Stimulated activated CD4-positive, alpha-beta T cell treated with anti-CD3 and anti-CD28 coated beads, Interleukin-4, amount 100 ng/mL, for 24 hours (primary cell): ENCODE measurements at regions not wholly inside any gene's neighbourhood (a gene's known extent, or its start where the extent isn't known, plus 50 kb on each side); places are given as distances from the start of the nearest gene placed in this dataset.
"Not testable (repeated sequence)": the region's sequence is repeated elsewhere in the genome, so short reads cannot be mapped to it uniquely, and the experiment has no call there.

Experiments used
- DNase-seq: peaks from one replicate; pipeline ENCODE4 v3.0.0-alpha.2; 2020

DNA sequence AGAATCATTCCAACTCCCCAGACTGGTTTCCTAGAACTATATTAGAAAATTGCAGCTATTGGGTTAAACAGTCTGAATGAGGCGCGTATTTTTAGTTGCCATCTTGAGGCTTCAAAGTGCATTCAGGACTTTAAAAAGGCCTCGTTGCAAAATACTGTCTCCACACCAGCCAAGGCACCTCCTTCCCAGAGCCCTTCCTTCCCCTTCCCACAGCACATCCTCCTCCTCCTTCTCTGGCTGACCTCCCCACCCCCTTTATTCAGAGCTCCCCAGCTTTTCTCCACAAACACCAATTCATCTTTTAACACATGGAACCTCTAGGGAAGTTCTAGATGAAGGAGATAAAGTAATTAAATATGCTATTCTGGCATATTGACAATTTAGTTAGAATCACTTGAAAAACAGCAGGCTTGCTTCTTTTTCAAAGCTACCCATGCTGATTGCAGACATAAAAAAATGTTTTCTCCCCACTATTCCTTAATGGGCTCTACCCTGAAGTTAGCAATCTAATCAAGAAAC lies 90.3 kb downstream of the RTP5 start:
- DNase-seq = no peak

DNA sequence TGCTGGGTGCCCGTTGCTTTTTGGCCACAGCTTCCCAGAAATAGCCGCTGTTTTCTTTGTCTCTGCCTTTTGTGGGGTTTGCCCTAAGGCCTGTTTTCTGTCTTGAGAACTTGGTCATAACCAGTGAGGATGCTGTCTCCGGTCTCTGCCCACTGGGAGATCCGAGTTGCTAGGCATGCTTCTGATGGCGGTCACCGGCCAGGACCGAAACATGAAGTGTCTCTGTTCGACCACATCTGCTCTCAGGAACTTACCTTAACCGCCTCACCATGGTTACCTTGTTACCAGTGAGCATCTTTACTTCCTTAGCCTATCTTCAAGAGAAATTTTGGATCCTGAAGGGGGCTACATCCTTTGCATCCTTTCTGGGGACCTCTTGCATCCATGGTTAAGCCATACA lies 91.9 kb downstream of the RTP5 start:
- DNase-seq = no peak

DNA sequence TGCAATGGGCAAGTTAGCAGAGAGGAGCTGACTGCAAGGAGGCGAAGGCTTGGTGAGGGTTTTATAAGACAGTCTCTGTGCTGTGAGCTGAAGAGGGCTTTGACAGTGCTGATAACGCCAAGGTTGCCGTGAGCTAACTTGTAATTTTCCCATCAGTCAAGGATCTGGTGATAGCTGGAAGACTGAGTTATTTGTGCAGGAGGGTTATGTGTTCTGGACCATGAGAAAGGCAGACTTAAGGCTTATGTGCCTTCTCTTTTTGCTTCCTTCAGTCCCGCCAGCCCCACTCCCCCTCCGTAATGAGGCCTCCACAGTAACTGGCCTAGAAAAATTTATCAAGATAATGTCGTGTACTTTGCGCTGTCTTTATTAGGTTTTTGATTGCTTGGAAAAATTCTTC lies 94.6 kb downstream of the RTP5 start:
- no peak for DNase-seq

DNA sequence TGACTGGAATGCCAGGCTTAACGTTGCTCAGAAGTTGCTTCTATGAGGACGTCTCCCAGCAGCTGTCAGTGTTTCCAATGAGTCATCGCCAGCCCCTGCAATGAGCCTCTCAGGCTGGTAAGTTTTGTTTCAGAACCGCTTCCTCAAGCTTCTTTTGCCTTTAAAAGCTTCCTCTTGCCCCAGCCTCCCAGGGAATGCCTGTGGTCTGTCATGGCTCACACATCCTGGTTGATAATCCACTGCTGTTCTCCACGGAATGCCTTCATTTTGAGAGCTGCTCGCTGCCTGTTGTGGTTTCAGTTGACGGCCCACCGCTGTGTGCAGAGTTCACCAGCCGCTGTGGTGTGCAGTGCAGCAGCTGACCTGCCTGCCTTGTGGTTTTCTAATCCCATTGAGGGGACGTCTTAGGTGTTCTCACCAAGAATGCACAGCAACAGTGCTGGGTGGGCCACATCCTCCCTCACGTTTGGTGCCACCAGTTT lies 96.4 kb downstream of the RTP5 start:
- peak; percentile 80 for DNase-seq

GRCh38 chr2:241966647-241967466 lies 97.3 kb downstream of the RTP5 start:
- DNase-seq = peak; percentile 11

DNA sequence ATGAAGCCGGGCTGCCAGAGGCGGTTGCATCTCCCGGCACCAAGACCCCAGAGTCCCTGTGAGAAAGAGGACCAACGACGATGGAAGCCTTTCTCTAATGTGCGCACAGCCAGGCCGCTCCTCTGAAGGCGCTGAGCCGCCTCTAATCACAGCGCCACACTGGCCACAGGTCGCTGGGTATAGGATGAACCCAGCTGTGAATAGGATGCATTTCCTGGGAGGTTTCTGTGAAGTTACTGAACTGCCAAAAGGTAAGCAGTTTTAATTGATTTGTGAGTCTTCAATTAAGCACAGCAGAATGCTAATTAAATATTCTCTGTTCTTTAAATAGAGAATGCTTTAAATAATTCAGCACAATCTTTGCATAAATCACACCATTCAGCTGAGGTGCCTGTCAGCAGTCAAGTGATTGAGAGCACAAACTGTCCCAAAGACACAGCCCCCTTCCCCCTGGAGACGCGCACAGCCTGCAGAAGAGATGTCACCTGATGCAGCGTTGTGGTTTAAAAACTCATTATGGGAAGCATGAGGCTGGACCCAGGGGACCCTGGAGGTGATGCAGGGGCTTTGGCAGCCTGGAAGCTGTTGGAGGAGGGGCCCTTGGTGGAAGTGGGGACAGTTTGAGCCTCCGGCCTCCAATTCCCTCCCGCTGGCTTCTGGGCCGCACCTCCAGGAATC lies 98.1 kb downstream of the RTP5 start:
- DNase-seq = no peak

GRCh38 chr2:241968417-241968816 lies 98.9 kb downstream of the RTP5 start:
- no peak for DNase-seq

GRCh38 chr2:241969182-241969581 lies 99.7 kb downstream of the RTP5 start:
- DNase-seq = not testable (repeated sequence)

- no peak for DNase-seq
Measured at GRCh38 chr2:241970716-241971115, 101.2 kb downstream of the RTP5 start.

GRCh38 chr2:241974096-241974495 lies 104.6 kb downstream of the RTP5 start:
- no peak for DNase-seq

GRCh38 chr2:241974851-241975592 lies 105.5 kb downstream of the RTP5 start:
- DNase-seq = no peak

DNA sequence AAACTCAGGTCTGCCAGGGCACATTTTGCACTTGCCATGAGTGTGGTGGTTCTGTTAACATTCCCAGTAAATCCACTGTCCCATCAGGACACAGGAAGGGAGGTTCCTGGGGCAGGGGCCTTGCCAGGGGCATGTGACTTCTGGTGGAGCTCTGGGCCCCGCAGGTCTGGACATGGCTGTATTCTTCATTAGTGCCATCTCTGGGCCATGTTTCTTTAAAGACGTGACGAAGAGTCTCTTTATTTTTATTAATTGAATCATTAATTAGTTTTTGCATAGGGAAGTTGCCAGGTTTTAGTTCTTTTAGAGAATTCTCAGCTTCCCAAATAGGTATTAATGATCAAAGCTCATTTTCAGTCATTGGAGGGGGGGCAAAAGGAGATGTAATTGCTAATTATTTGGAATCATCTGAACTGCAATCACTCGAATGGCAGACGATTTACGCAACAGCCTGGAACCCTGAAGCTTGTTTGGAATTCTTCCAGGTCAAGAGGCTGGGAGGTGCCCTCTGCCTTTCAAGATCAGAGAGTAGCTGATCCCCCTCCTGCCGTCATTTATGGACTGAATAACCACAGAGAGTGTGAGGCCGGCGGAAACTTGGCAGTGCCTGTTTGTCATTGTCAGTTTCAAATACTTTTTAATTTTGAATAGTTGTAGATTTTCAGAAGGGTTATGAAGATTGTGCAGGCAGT lies 106.2 kb downstream of the RTP5 start:
- DNase-seq = no peak

DNA sequence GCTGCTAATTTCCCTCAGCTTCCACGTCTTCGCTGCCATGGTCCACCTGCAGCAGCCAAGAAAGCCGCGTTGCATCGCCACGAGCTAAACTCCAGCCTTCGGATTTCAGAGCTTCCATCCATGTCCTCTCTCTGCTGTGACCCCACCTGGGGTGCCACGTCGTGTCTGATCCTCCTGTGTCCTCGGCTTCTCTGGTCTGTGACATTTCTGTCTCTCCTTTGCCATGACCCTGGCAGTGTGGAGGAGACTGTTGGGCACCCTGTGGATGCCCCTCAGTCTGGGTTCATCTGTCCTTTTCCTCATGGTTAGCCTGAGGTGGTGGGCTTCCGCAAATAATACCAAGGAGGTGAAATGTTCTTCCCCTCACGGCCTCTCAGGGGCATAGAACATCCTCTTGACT lies 106.8 kb downstream of the RTP5 start:
- no peak for DNase-seq

DNA sequence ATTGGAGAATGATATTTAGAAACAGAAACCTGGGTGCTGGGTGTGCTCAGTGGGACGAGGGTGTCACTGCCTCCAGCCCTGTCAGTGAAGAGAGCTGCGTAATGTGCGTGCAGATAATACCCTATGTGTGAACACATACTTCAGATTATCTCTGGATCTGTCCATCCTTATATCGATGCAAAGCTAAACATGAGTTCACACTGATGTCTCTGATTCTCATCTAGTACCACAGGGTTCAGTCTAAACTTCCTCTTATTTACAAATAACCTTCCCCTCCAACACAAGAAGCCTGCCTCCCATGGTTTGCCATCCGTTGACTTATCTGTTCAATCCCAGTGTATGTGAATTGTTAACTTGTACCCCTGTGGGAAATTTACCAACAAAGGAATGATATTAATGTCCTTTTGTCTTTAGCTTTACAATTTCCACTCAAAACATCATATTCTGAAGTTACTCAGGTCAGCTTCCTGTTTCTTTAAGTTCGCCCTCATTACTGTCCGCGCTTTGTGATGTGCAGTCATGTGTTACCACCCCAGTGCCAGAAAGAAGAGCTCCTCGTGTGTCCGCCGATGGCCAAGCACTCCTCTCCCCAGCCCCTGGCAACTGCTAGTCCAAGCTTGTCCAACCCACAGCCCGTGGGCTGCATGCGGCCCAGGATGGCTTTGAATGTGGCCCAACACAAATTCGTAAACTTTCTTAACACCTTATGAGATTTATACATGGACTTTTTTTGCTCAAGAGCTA lies 108.2 kb downstream of the RTP5 start:
- no peak for DNase-seq

DNA sequence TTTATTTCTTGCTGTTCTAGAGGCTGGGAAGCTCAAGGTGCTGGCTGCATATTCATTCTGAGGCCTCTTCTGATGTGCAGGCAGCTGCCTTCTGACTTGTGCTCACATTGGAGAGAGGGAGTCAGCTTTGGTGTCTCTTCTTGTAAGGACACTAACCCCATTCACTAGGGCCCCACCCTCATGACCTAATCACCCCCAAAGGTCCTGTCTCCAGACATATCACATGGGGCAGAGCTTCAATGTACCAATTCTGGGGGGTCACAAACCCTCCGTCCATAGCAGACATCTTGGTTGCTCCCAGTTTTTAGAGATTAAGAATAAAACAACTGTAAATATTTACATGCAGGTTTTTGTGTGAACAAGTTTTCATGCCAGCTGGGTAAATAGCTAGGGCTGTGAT lies 109.1 kb downstream of the RTP5 start:
- DNase-seq = no peak

DNA sequence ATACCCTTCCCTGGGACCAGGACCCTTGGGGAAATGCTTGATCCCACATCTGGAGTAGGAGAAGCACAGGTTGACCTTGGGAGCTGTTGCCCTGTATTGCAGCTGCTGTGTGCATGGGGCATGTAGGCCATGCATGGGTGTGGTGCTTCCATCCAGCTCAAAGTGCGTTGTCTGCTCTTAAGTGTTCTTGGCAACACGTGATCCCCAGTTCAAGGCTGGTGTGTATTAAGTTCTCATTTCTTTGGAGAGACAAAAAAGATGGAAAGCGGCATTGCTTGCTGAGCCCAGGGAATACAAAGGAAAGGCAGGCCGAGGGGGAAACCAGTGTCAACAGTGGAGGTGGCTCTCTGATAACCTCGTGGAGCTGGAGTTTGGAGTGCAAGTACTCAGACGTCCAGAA lies 110.7 kb downstream of the RTP5 start:
- no peak for DNase-seq

DNA sequence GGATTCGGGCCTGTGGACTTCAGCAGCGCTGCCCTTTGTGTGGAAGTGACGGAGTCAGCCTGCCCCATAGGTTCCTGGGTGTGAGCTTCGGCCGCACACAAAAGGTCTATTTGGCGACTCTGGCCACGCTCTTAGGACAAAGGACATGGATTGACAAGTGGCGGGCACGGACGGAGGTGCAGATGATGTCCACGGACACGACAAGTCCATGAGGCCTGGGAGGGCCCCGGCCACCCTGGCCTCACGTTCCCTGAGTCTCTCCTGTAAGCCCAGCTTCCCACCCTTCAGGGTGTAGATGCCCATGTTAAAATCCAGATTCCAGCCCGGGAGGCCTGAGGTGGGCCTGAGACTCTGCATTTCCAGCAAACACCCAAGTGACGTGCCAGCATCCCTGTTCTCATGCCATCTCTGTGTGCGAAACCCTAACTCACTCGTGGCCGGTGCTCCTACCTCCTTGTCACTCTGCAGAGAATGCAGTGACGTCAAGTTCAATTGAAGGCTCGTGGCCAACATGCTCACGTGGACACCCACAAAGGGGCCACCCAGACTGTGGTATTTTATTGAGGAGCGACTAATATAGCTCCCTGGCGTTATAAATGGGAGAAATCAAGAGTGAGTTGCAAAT lies 111.7 kb downstream of the RTP5 start:
- no peak for DNase-seq

DNA sequence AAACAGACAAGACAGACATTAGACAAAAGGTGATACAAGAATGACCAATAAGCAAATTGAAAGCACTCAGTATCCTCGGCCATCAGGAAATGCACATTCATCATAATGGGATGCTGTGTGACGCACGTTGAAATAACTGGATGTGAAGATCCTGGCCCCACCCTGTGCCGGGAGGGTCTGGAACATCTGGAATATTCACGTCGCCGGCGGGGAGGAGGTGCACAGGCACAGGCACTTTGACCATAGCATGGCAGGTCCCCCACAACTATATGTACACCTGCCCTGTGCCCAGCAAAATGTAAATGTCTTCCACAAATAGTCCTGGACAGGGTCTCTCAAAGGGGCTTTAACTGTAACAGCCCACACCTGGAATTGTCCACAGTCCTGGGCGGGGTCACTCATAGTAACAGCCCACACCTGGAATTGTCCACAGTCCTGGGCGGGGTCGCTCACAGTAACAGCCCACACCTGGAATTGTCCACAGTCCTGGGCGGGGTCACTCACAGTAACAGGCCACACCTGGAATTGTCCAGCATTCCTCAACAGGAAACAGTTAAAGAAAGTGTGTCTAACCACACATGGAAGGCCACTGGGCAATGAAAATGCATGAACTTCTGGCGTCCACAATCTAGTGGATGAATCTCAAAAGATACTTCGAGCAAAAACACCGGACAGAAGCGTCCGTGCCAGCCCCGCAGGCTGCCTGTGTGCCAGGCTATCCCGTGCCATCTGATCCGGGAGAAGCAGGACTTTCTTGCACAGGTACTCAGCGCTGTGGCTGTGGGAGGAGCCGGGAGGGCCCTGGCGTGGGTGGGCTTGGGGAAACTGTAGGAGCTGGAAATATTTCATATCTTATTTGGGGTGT lies 113.4 kb downstream of the RTP5 start:
- no peak for DNase-seq

GRCh38 chr2:241983571-241984270 lies 114.2 kb downstream of the RTP5 start:
- no peak for DNase-seq

DNA sequence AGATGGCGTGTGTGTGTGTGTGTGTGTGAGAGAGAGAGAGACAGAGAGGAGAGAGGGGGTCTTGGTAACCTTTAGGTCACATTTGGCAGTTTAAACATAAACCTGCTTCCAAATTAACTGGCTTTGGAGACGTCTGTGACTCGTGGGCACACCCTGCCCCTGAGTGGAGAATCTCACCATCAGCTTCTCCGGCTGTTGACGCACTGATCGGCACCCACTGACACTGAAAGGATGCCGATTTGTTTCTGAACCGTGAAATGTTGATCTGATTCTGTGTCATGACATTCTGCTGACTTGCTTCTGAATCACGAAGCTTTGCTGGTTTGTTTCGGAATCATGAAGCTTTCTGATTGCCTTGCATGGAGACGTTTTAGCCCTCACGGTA lies 114.7 kb downstream of the RTP5 start:
- DNase-seq = no peak
